Effector memory CD8-positive, alpha-beta T cell (primary cell): ENCODE measurements at regions not wholly inside any gene's neighbourhood (a gene's known extent, or its start where the extent isn't known, plus 50 kb on each side); places are given as distances from the start of the nearest gene placed in this dataset.

Experiments
- ATAC-seq: fragments of 150-1000 bp; cut with Tn5 transposase; replicated peaks from 2 replicates; pipeline ENCODE4 v1.10.0; 2021; ENCODE audit warnings: mild to moderate bottlenecking, moderate library complexity
- DNase-seq, 3 experiments: peaks; one replicate each; pipeline ENCODE4 v3.0.0; 2021
- H3K27ac Mint-ChIP-seq, 2 donors: one replicate each; pipeline ENCODE4 v1.8.0; 2022; ENCODE audit warnings: mild to moderate bottlenecking in 2 of 2, mixed read lengths in 2 of 2, moderate library complexity in 2 of 2
- H3K27me3 Mint-ChIP-seq, 2 donors: one replicate each; pipeline ENCODE4 v1.8.0; 2022; ENCODE audit warnings: mixed read lengths in 2 of 2
- H3K36me3 Mint-ChIP-seq: one replicate; pipeline ENCODE4 v1.8.0; 2022; ENCODE audit warnings: mild to moderate bottlenecking, moderate library complexity, mixed read lengths; ENCODE audit not compliant: insufficient read depth
- H3K4me1 Mint-ChIP-seq, 2 donors: one replicate each; pipeline ENCODE4 v1.8.0; 2022; ENCODE audit warnings: low read depth in 2 of 2, mixed read lengths in 2 of 2
- H3K4me3 Mint-ChIP-seq, 2 donors: one replicate each; pipeline ENCODE4 v1.8.0; 2022; ENCODE audit warnings: mild to moderate bottlenecking in 2 of 2, mixed read lengths in 2 of 2, moderate library complexity in 2 of 2
- H3K9me3 Mint-ChIP-seq, 2 donors: one replicate each; pipeline ENCODE4 v1.8.0; 2022; ENCODE audit warnings: mixed read lengths in 2 of 2

GRCh38 chrX:5575407-5575806 is 653.3 kb downstream of the NLGN4X start:
- Mint-ChIP-seq H3K4me1 (no peaks in the 10 kb centered on the region), H3K36me3 (no peaks in the 10 kb centered on the region), H3K27me3 (no peaks in the 10 kb centered on the region), H3K27ac (no peak overlapping the region), H3K4me3 (no peak overlapping the region), H3K9me3 (peaks cover 0 to 2% of the 10 kb centered on the region in 2 donors)
- ATAC-seq (no peak), DNase-seq (no peak)

DNA sequence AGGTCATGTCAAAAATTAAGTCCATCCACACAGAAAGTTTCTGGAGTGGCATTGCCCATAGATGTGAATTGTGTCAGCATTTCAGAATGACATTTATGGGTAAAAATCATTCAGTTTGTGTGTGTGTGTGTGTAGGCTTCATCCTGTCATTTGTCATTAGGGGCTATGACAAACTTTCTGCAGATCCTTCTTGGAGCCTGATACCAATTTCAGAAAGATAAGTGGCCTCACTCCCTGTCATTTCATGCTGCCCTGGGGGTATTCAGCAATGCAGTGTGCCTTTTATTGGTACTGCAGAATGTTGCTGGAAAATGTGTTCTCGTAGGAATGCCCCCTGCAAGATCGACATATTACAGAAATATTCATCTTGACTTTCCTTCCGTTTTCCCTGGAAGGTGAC is 659.7 kb downstream of the NLGN4X start:
- DNase-seq = no peak
- no peak overlapping the region for H3K4me3 Mint-ChIP-seq
- no peaks in the 10 kb centered on the region for H3K4me1 Mint-ChIP-seq
- H3K27me3 Mint-ChIP-seq = no peaks in the 10 kb centered on the region
- ATAC-seq = no peak
- no peaks in the 10 kb centered on the region for H3K36me3 Mint-ChIP-seq
- H3K27ac Mint-ChIP-seq = no peak overlapping the region
- H3K9me3 Mint-ChIP-seq = no peaks in the 10 kb centered on the region

DNA sequence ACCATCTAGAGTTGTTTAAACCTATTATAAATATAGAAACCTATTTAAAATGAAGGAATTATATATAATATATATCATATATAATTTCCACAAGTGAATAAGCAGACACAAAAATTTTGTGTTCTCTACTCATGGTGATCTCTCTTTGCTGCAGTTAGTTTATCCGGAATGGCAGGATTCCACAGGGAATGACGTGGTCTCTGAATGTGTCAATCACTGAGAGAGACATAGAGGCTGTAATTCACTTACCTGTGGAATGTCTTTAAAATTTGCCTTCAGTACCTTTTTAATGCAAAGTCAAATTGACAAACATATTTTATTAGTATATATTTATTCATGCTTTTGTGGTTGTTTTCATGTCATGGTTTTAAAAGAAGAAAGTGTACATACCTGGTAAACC is 669.3 kb downstream of the NLGN4X start:
- no peak for ATAC-seq
- Mint-ChIP-seq H3K4me3 (no peak overlapping the region), H3K4me1 (no peaks in the 10 kb centered on the region), H3K9me3 (peaks cover 0 to 7% of the 10 kb centered on the region in 2 donors), H3K36me3 (no peaks in the 10 kb centered on the region), H3K27me3 (no peaks in the 10 kb centered on the region), H3K27ac (no peak overlapping the region)
- DNase-seq = no peak

DNA sequence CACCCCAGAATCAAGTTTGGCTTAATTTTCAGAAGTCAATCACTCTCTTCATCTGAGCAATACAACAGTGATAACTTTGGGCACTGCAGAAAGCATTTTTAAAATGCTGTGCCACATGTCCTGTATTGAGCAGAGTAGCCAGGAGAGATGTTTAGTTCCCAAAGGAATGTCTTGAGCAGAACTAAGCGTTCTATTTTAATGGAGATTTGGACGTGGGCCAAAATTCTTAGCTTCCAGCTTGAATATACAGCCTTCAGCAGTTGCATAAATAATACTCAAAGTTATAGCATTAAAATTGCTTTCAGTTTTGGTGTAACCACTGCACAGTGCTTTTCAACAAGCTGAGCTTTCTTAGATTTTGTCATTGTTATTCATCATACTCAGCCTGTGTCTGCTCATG is 679.2 kb downstream of the NLGN4X start:
- Mint-ChIP-seq H3K9me3 (peaks cover 8 to 14% of the 10 kb centered on the region in 2 donors), H3K36me3 (no peaks in the 10 kb centered on the region), H3K4me1 (no peaks in the 10 kb centered on the region), H3K27ac (no peak overlapping the region), H3K4me3 (no peak overlapping the region), H3K27me3 (no peaks in the 10 kb centered on the region)
- DNase-seq (no peak), ATAC-seq (no peak)

DNA sequence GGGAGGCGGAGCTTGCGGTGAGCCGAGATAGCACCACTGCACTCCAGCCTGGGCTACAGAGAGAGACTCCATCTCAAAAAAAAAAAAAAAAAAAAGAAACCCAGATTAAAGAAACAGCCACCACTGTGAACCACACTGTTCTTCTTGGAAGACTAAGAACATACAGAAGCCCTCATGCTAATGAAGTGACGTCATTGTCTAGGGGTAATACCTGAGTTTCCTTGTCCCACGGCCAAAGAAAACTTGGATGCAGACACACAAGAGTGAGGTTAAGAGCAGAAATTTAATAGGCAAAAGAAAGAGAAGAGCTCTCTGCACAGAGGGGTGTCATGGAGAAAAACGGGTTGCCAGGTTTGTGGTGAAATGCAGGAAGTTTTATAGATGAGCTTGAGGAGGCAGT is 691.6 kb downstream of the NLGN4X start:
- Mint-ChIP-seq H3K4me1 (no peaks in the 10 kb centered on the region), H3K27ac (no peak overlapping the region), H3K4me3 (no peak overlapping the region), H3K27me3 (no peaks in the 10 kb centered on the region), H3K36me3 (no peaks in the 10 kb centered on the region), H3K9me3 (peaks cover 3 to 11% of the 10 kb centered on the region in 2 donors)
- DNase-seq = no peak
- ATAC-seq = no peak

DNA sequence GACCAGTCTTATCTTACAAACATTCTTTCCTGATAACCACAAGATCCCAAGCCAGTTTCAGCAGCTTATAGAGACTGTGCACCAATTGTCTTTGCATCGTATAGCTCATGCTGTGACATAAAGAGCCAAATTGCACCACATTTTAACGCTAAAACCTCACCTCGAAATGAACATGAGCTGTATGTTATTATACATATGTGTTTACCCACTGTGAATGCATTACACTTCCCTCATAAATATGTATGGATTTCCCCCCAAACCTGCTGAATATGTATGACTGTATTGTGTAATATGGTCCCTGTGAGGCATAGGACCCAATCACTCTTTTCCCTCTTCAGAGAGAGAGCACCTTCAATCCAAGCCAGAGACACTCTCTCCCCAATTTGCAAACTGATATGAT is 692.4 kb downstream of the NLGN4X start:
- Mint-ChIP-seq H3K27ac (no peak overlapping the region), H3K36me3 (no peaks in the 10 kb centered on the region), H3K4me3 (no peak overlapping the region), H3K4me1 (no peaks in the 10 kb centered on the region), H3K9me3 (peaks cover 8 to 14% of the 10 kb centered on the region in 2 donors), H3K27me3 (no peaks in the 10 kb centered on the region)
- DNase-seq (no peak), ATAC-seq (no peak)

GRCh38 chrX:5528057-5528456 is 700.6 kb downstream of the NLGN4X start:
- H3K27ac Mint-ChIP-seq = no peak overlapping the region
- no peaks in the 10 kb centered on the region for H3K27me3 Mint-ChIP-seq
- no peaks in the 10 kb centered on the region for H3K4me1 Mint-ChIP-seq
- no peak overlapping the region for H3K4me3 Mint-ChIP-seq
- no peaks in the 10 kb centered on the region for H3K36me3 Mint-ChIP-seq
- no peak for DNase-seq
- H3K9me3 Mint-ChIP-seq = peaks cover 8 to 13% of the 10 kb centered on the region in 2 donors
- no peak for ATAC-seq

GRCh38 chrX:5526191-5526590 is 702.5 kb downstream of the NLGN4X start:
- Mint-ChIP-seq H3K9me3 (peaks cover 0 to 5% of the 10 kb centered on the region in 2 donors), H3K36me3 (no peaks in the 10 kb centered on the region), H3K27me3 (no peaks in the 10 kb centered on the region), H3K4me3 (no peak overlapping the region), H3K4me1 (no peaks in the 10 kb centered on the region), H3K27ac (no peak overlapping the region)
- no peak for DNase-seq
- ATAC-seq = no peak

- no peak for DNase-seq
- ATAC-seq = no peak
- H3K27me3 Mint-ChIP-seq = no peaks in the 10 kb centered on the region
- no peaks in the 10 kb centered on the region for H3K4me1 Mint-ChIP-seq
- no peaks in the 10 kb centered on the region for H3K36me3 Mint-ChIP-seq
- no peak overlapping the region for H3K27ac Mint-ChIP-seq
- peaks cover 3 to 16% of the 10 kb centered on the region in 2 donors for H3K9me3 Mint-ChIP-seq
- H3K4me3 Mint-ChIP-seq = no peak overlapping the region
Observed at GRCh38 chrX:5490786-5491563, 737.7 kb downstream of the NLGN4X start.

GRCh38 chrX:5474282-5474681 is 754.4 kb downstream of the NLGN4X start:
- no peak for ATAC-seq
- Mint-ChIP-seq H3K4me1 (no peaks in the 10 kb centered on the region), H3K27me3 (no peaks in the 10 kb centered on the region), H3K4me3 (no peak overlapping the region), H3K9me3 (peaks cover 0 to 13% of the 10 kb centered on the region in 2 donors), H3K36me3 (no peaks in the 10 kb centered on the region), H3K27ac (no peak overlapping the region)
- no peak for DNase-seq

- ATAC-seq (no peak), DNase-seq (no peak)
- Mint-ChIP-seq H3K4me1 (no peaks in the 10 kb centered on the region), H3K9me3 (no peaks in the 10 kb centered on the region), H3K36me3 (no peaks in the 10 kb centered on the region), H3K27ac (no peak overlapping the region), H3K27me3 (no peaks in the 10 kb centered on the region), H3K4me3 (no peak overlapping the region)
Observed at GRCh38 chrX:5458300-5458842, 770.3 kb downstream of the NLGN4X start.

- Mint-ChIP-seq H3K36me3 (no peaks in the 10 kb centered on the region), H3K4me1 (no peaks in the 10 kb centered on the region), H3K9me3 (no peaks in the 10 kb centered on the region), H3K27ac (no peak overlapping the region), H3K27me3 (no peaks in the 10 kb centered on the region), H3K4me3 (no peak overlapping the region)
- DNase-seq (no peak), ATAC-seq (no peak)
Observed at GRCh38 chrX:5449323-5449722, 779.3 kb downstream of the NLGN4X start.

DNA sequence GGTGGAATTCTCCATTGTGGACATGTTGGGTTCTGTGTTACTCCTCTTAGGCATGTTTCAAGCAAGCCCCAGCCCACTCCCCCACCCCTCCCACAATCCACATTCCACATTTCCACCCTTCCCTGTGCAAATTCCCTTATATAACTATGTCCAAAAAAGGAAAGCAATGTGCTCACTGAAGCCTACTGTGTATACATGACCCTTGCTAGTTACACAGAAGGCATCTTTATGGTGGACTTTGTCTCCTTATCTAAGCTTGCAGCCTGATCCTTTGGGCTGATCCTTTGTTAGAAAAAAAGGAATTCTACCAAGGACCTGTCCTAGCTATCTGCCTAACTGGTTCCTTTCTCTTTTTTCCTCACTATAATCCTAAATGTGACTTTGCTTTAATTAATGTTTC is 796.8 kb downstream of the NLGN4X start:
- Mint-ChIP-seq H3K36me3 (no peaks in the 10 kb centered on the region), H3K4me3 (no peak overlapping the region), H3K27ac (no peak overlapping the region), H3K4me1 (no peaks in the 10 kb centered on the region), H3K27me3 (no peaks in the 10 kb centered on the region), H3K9me3 (peaks cover 6 to 8% of the 10 kb centered on the region in 2 donors)
- DNase-seq = no peak
- no peak for ATAC-seq

DNA sequence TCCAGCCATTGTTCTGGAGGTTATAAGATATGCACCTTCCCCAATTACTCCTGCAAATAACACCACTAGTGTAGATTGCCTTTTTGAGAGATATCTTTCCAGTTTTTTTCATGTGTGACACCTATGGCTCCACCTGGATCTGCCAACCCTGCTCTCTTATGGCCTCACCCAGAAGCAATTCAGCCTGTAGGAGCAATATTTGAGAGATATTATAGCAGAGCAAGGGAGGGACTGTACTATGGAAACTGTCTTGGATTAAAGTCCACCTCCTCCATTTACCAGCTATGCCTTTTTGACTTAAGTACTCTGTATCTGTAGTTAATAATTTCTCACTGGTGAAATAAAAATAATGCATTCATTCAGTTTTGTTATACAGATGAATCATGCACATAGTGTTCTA is 803.5 kb downstream of the NLGN4X start:
- Mint-ChIP-seq H3K27ac (no peak overlapping the region), H3K9me3 (peaks cover 3 to 8% of the 10 kb centered on the region in 2 donors), H3K36me3 (no peaks in the 10 kb centered on the region), H3K27me3 (no peaks in the 10 kb centered on the region), H3K4me3 (no peak overlapping the region), H3K4me1 (no peaks in the 10 kb centered on the region)
- no peak for ATAC-seq
- DNase-seq = no peak
